22Rv1 (cell line): ENCODE measurements at regions not wholly inside any gene's neighbourhood (a gene's known extent, or its start where the extent isn't known, plus 50 kb on each side); places are given as distances from the start of the nearest gene placed in this dataset.

Experiments
- ZFX ChIP-seq: fragments of 450-650 bp; IDR thresholded peaks from 2 replicates; pipeline ENCODE4 v1.6.1; 2017; ENCODE audit warnings: antibody characterized with exemption, borderline replicate concordance
- TF ChIP-seq, protein P1 (sequence below): fragments of 450-650 bp; IDR thresholded peaks from 2 replicates; pipeline ENCODE4 v1.5.1; 2017; ENCODE audit warnings: mild to moderate bottlenecking

DNA sequence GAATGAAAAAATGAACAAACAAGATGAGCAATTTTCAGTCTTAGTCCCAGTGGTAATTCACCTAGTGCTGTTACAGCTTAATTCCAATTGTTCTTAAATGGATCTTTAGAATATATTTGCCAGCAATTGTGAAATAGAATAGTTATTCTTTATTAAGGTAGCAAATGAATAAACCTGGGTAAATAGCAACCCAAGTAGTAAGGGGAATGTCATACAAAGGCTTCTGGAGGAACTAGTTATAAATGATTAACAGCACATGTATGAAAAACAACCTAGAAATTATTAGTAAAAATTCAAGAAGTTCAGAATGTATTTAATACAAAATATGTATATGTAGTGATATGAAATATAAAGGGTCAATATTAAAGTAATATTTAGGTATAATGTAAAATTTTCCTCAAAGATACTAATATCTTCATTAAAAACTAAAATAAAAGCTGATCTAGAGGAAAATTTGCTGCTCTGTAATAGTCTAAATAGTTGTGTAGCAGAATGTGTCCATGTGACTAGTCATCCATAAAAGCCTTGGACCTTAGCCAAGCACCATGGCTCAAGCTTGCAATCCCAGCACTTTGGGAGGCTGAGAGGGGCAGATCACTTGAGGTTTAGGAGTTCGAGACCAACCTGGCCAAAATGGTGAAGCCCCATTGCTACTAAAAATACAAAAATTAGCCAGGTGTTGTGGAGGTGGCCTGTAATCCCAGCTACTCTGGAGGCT, 535.9 kb upstream of the ATXN8OS start:
- TF ChIP-seq, protein P1, sequence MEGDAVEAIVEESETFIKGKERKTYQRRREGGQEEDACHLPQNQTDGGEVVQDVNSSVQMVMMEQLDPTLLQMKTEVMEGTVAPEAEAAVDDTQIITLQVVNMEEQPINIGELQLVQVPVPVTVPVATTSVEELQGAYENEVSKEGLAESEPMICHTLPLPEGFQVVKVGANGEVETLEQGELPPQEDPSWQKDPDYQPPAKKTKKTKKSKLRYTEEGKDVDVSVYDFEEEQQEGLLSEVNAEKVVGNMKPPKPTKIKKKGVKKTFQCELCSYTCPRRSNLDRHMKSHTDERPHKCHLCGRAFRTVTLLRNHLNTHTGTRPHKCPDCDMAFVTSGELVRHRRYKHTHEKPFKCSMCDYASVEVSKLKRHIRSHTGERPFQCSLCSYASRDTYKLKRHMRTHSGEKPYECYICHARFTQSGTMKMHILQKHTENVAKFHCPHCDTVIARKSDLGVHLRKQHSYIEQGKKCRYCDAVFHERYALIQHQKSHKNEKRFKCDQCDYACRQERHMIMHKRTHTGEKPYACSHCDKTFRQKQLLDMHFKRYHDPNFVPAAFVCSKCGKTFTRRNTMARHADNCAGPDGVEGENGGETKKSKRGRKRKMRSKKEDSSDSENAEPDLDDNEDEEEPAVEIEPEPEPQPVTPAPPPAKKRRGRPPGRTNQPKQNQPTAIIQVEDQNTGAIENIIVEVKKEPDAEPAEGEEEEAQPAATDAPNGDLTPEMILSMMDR, result no peak
- TF ChIP-seq ZFX, result no peak
